K562 (cell line): ENCODE measurements at regions not wholly inside any gene's neighbourhood (a gene's known extent, or its start where the extent isn't known, plus 50 kb on each side); places are given as distances from the start of the nearest gene placed in this dataset.
A peak's percentile ranks its signal among the peaks of the same experiment; 100 is the strongest.

Experiments
- ATF1 ChIP-seq, 2 experiments: fragments of 450-650 bp in 1 of 2; IDR thresholded peaks; 2 replicates each; pipeline ENCODE4 v1.6.1; 2016; ENCODE audit warnings: missing compliant biosample characterization in 1 of 2, missing genetic modification characterization in 1 of 2
- BMI1 ChIP-seq: fragments of 150-350 bp; IDR thresholded peaks from 2 replicates; pipeline ENCODE4 v1.6.1; 2014; ENCODE audit warnings: low read length
- BRD4 ChIP-seq: fragments of 200-600 bp; sonication (generic); IDR thresholded peaks from 2 replicates; pipeline ENCODE4 v1.6.1; 2017; ENCODE audit warnings: inconsistent platforms
- BRF2 ChIP-seq: IDR thresholded peaks from 3 replicates; pipeline ENCODE4 v1.6.1; 2011; ENCODE audit warnings: borderline replicate concordance, mild to moderate bottlenecking; ENCODE audit not compliant: insufficient read length, insufficient read depth
- C11orf30 ChIP-seq: fragments of 450-650 bp; IDR thresholded peaks from 2 replicates; pipeline ENCODE4 v1.6.1; 2016; ENCODE audit warnings: low read depth, mild to moderate bottlenecking
- CBX5 ChIP-seq: IDR thresholded peaks from 2 replicates; pipeline ENCODE4 v1.6.1; 2014; ENCODE audit warnings: low read depth, borderline replicate concordance
- CCNT2 ChIP-seq: IDR thresholded peaks from 2 replicates; pipeline ENCODE4 v1.6.1; 2011; ENCODE audit warnings: borderline replicate concordance, low read depth, mild to moderate bottlenecking, moderate library complexity, mixed read lengths, low read length; ENCODE audit not compliant: insufficient read length; ENCODE audit errors: extremely low read depth
- E2F1 ChIP-seq: sonication (generic); formaldehyde crosslinking; IDR thresholded peaks from 2 replicates; pipeline ENCODE4 v1.8.1; 2023; ENCODE audit warnings: mild to moderate bottlenecking, missing genetic modification reagents, moderate library complexity
- FOXP1 ChIP-seq: sonication (generic); formaldehyde crosslinking; IDR thresholded peaks from 2 replicates; pipeline ENCODE4 v1.8.0; 2022; ENCODE audit warnings: mild to moderate bottlenecking, missing genetic modification reagents
- KDM5B ChIP-seq: fragments of 200-600 bp; sonication (generic); IDR thresholded peaks from 2 replicates; pipeline ENCODE4 v1.6.1; 2012; ENCODE audit warnings: low read depth, mild to moderate bottlenecking, moderate library complexity, low read length, control low read depth, inconsistent platforms; ENCODE audit not compliant: insufficient replicate concordance
- MAFG ChIP-seq: fragments of 450-650 bp; conservative IDR thresholded peaks from 2 replicates; pipeline ENCODE4 v1.6.1; 2016; ENCODE audit warnings: missing genetic modification characterization, missing compliant biosample characterization
- MAFK ChIP-seq: IDR thresholded peaks from 2 replicates; pipeline ENCODE4 v1.6.1; 2011; ENCODE audit warnings: low read length, improper control_type of control experiment
- MCM2 ChIP-seq: fragments of 450-650 bp; IDR thresholded peaks from 2 replicates; pipeline ENCODE4 v1.6.1; 2017; ENCODE audit warnings: low read depth, mild to moderate bottlenecking
- MYNN ChIP-seq, 2 experiments: sonication (generic); formaldehyde crosslinking in 1 of 2; IDR thresholded peaks; 2 replicates each; pipeline versions ENCODE4 v1.5.0 to v1.6.1; 2016 to 2020; ENCODE audit warnings: antibody characterized with exemption in 1 of 2, missing genetic modification reagents in 1 of 2
- PHTF2 ChIP-seq: fragments of 250-450 bp; sonication (Bioruptor Pico); IDR thresholded peaks from 2 replicates; pipeline ENCODE4 v1.5.0; 2021; ENCODE audit warnings: mild to moderate bottlenecking
- TCFL5 ChIP-seq: fragments of 250-450 bp; sonication (Bioruptor Pico); conservative IDR thresholded peaks from 2 replicates; pipeline ENCODE4 v1.6.1; 2021; ENCODE audit warnings: mild to moderate bottlenecking, moderate library complexity, matching md5 sums
- ZC3H11A ChIP-seq: IDR thresholded peaks from 2 replicates; pipeline ENCODE4 v1.6.1; 2012; ENCODE audit warnings: low read depth, low read length, improper control_type of control experiment
- ZNF589 ChIP-seq: fragments of 200-800 bp; sonication (Bioruptor generic); IDR thresholded peaks from 2 replicates; pipeline ENCODE4 v1.6.1; 2016; ENCODE audit warnings: low read depth, missing genetic modification characterization, missing compliant biosample characterization
- ZNF75A ChIP-seq: fragments of 450-650 bp; formaldehyde crosslinking; IDR thresholded peaks from 2 replicates; pipeline ENCODE4 v1.4.0; 2020; ENCODE audit warnings: mild to moderate bottlenecking

GRCh38 chr17:78299049-78299448 is 60.8 kb downstream of the SOCS3 start (continued):
- no peak for TF ChIP-seq CCNT2
- no peak for TF ChIP-seq PHTF2 (CRISPR knock-in tag)
- TF ChIP-seq BRD4, result no peak
- no peak for TF ChIP-seq ZC3H11A
- no peak for TF ChIP-seq BMI1
- TF ChIP-seq MAFG (tag), result peak; percentile 84
- no peak for TF ChIP-seq ZNF589 (CRISPR knock-in tag)
- no peak for TF ChIP-seq CBX5
- TF ChIP-seq BRF2, result no peak
- no peak for TF ChIP-seq TCFL5 (CRISPR knock-in tag)
- TF ChIP-seq FOXP1 (CRISPR knock-in tag), result no peak
- TF ChIP-seq MYNN (IDR thresholded peaks at IDR 0.05), result no peak
- no peak for TF ChIP-seq MYNN (CRISPR knock-in tag; IDR thresholded peaks at IDR 0.05)
- TF ChIP-seq E2F1 (CRISPR knock-in tag), result no peak
- TF ChIP-seq C11orf30, result peak; percentile 92
- no peak for TF ChIP-seq ATF1 (CRISPR knock-in tag; IDR thresholded peaks at IDR 0.05)
- TF ChIP-seq ATF1 (tag; IDR thresholded peaks at IDR 0.05), result no peak
- TF ChIP-seq MAFK, result peak; percentile 94
- TF ChIP-seq MCM2, result no peak
- TF ChIP-seq ZNF75A (CRISPR knock-in tag), result no peak
- TF ChIP-seq KDM5B, result no peak
